HepG2 (cell line): ENCODE measurements at regions not wholly inside any gene's neighbourhood (a gene's known extent, or its start where the extent isn't known, plus 50 kb on each side); places are given as distances from the start of the nearest gene placed in this dataset.
A peak's percentile ranks its signal among the peaks of the same experiment; 100 is the strongest.

ENCODE experiments used
- FOXA1 ChIP-seq, 2 experiments: fragments of 450-650 bp in 1 of 2; sonication (generic) in 1 of 2; formaldehyde crosslinking in 1 of 2; IDR thresholded peaks; 2 replicates each; pipeline versions ENCODE4 v1.4.0 to v1.6.1; 2016 to 2020; ENCODE audit warnings: missing genetic modification reagents in 1 of 2
- GABPB1 ChIP-seq: IDR thresholded peaks from 2 replicates; pipeline ENCODE4 v1.6.1; 2016; ENCODE audit warnings: mild to moderate bottlenecking, missing genetic modification reagents, moderate library complexity, missing compliant biosample characterization
- MEIS1 ChIP-seq: sonication (generic); formaldehyde crosslinking; IDR thresholded peaks from 2 replicates; pipeline ENCODE4 v1.9.0; 2021; ENCODE audit warnings: mild to moderate bottlenecking, missing genetic modification reagents, moderate library complexity, borderline replicate concordance
- NFIC ChIP-seq: IDR thresholded peaks from 2 replicates; pipeline ENCODE4 v1.6.1; 2012; ENCODE audit warnings: mild to moderate bottlenecking, low read length, inconsistent platforms
- ONECUT2 ChIP-seq: sonication (generic); formaldehyde crosslinking; IDR thresholded peaks from 2 replicates; pipeline ENCODE4 v1.4.0; 2020; ENCODE audit warnings: missing genetic modification reagents
- SAP130 ChIP-seq: IDR thresholded peaks from 2 replicates; pipeline ENCODE4 v1.6.1; 2016; ENCODE audit warnings: low read depth
- ZNF10 ChIP-seq: sonication (generic); formaldehyde crosslinking; IDR thresholded peaks from 2 replicates; pipeline ENCODE4 v1.4.0; 2020; ENCODE audit warnings: mild to moderate bottlenecking, low read depth, missing genetic modification reagents, borderline replicate concordance
- ZNF264 ChIP-seq: sonication (generic); formaldehyde crosslinking; IDR thresholded peaks from 2 replicates; pipeline ENCODE4 v1.4.0; 2020; ENCODE audit warnings: missing genetic modification reagents
- ZNF674 ChIP-seq: sonication (generic); formaldehyde crosslinking; IDR thresholded peaks from 2 replicates; pipeline ENCODE4 v1.5.0; 2020; ENCODE audit warnings: low read depth, mild to moderate bottlenecking, missing genetic modification reagents
- ZZZ3 ChIP-seq: sonication (generic); formaldehyde crosslinking; IDR thresholded peaks from 2 replicates; pipeline ENCODE4 v1.4.0; 2020; ENCODE audit warnings: missing genetic modification reagents, mild to moderate bottlenecking, borderline replicate concordance
- TF ChIP-seq, protein P1 (sequence below): sonication (generic); formaldehyde crosslinking; IDR thresholded peaks from 2 replicates; pipeline ENCODE4 v1.5.0; 2020; ENCODE audit warnings: mild to moderate bottlenecking, missing genetic modification reagents
- TF ChIP-seq, protein P2 (sequence below): sonication (generic); formaldehyde crosslinking; IDR thresholded peaks from 2 replicates; pipeline ENCODE4 v1.8.0; 2022; ENCODE audit warnings: mild to moderate bottlenecking, missing genetic modification reagents
- TF ChIP-seq, protein P3 (sequence below): sonication (generic); formaldehyde crosslinking; IDR thresholded peaks from 2 replicates; pipeline ENCODE4 v1.4.0; 2020; ENCODE audit warnings: missing genetic modification reagents
- TF ChIP-seq, protein P4 (sequence below): sonication (generic); formaldehyde crosslinking; IDR thresholded peaks from 2 replicates; pipeline ENCODE4 v1.5.1; 2020; ENCODE audit warnings: missing genetic modification reagents, mild to moderate bottlenecking, borderline replicate concordance
- TF ChIP-seq, protein P5 (sequence below), 2 experiments: IDR thresholded peaks; 2 replicates each; pipeline ENCODE4 v1.6.1; 2011 to 2012; ENCODE audit warnings: low read length in 2 of 2, borderline replicate concordance in 1 of 2, low read depth in 1 of 2, mild to moderate bottlenecking in 1 of 2, moderate library complexity in 1 of 2
- TF ChIP-seq, protein P6 (sequence below): sonication (generic); formaldehyde crosslinking; conservative IDR thresholded peaks from 2 replicates; pipeline ENCODE4 v1.4.0; 2020; ENCODE audit warnings: missing genetic modification reagents

DNA sequence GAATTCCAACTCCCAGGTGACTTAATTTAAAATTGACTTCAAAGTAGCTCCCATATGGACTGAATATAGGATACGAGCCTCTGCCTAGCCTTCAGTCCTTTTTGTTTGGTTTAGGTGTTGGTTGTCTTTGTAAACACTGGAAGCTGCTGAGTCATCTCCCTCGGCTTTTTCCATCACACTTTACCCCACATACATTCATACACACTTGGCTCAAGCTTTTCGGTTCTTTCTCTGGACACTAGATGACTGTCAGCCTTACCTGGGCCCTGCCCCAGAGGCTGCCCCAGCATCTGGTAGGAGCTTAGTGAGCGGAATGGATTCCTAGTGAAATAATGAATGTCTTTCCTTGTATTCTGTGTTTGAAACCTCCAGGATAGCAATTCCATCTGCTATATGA lies 201.5 kb upstream of the IL12A start (continued):
- TF ChIP-seq, protein P1, sequence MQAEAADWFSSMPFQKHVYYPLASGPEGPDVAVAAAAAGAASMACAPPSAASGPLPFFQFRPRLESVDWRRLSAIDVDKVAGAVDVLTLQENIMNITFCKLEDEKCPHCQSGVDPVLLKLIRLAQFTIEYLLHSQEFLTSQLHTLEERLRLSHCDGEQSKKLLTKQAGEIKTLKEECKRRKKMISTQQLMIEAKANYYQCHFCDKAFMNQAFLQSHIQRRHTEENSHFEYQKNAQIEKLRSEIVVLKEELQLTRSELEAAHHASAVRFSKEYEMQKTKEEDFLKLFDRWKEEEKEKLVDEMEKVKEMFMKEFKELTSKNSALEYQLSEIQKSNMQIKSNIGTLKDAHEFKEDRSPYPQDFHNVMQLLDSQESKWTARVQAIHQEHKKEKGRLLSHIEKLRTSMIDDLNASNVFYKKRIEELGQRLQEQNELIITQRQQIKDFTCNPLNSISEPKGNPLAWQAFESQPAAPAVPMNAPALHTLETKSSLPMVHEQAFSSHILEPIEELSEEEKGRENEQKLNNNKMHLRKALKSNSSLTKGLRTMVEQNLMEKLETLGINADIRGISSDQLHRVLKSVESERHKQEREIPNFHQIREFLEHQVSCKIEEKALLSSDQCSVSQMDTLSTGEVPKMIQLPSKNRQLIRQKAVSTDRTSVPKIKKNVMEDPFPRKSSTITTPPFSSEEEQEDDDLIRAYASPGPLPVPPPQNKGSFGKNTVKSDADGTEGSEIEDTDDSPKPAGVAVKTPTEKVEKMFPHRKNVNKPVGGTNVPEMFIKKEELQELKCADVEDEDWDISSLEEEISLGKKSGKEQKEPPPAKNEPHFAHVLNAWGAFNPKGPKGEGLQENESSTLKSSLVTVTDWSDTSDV (CRISPR knock-in tag): no peak
- TF ChIP-seq SAP130 (CRISPR knock-in tag) (peak; percentile 54), ZNF10 (no peak), ZZZ3 (CRISPR knock-in tag) (no peak), GABPB1 (CRISPR knock-in tag) (no peak), ZNF264 (CRISPR knock-in tag) (0 out of 2 replicates have a peak, but pooled peaks have one; percentile 13), FOXA1 (IDR thresholded peaks at IDR 0.05) (no peak), FOXA1 (CRISPR knock-in tag; IDR thresholded peaks at IDR 0.05) (peak; percentile 89), MEIS1 (no peak), ZNF674 (CRISPR knock-in tag) (no peak), NFIC (peak; percentile 78; the same call in 1 of the 2 replicates), ONECUT2 (no peak)
- TF ChIP-seq, protein P2, sequence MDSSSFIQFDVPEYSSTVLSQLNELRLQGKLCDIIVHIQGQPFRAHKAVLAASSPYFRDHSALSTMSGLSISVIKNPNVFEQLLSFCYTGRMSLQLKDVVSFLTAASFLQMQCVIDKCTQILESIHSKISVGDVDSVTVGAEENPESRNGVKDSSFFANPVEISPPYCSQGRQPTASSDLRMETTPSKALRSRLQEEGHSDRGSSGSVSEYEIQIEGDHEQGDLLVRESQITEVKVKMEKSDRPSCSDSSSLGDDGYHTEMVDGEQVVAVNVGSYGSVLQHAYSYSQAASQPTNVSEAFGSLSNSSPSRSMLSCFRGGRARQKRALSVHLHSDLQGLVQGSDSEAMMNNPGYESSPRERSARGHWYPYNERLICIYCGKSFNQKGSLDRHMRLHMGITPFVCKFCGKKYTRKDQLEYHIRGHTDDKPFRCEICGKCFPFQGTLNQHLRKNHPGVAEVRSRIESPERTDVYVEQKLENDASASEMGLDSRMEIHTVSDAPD (CRISPR knock-in tag): no peak; the same call in 1 of the 2 replicates
- TF ChIP-seq, protein P3, sequence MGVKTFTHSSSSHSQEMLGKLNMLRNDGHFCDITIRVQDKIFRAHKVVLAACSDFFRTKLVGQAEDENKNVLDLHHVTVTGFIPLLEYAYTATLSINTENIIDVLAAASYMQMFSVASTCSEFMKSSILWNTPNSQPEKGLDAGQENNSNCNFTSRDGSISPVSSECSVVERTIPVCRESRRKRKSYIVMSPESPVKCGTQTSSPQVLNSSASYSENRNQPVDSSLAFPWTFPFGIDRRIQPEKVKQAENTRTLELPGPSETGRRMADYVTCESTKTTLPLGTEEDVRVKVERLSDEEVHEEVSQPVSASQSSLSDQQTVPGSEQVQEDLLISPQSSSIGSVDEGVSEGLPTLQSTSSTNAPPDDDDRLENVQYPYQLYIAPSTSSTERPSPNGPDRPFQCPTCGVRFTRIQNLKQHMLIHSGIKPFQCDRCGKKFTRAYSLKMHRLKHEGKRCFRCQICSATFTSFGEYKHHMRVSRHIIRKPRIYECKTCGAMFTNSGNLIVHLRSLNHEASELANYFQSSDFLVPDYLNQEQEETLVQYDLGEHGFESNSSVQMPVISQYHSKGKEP: no peak
- TF ChIP-seq, protein P4, sequence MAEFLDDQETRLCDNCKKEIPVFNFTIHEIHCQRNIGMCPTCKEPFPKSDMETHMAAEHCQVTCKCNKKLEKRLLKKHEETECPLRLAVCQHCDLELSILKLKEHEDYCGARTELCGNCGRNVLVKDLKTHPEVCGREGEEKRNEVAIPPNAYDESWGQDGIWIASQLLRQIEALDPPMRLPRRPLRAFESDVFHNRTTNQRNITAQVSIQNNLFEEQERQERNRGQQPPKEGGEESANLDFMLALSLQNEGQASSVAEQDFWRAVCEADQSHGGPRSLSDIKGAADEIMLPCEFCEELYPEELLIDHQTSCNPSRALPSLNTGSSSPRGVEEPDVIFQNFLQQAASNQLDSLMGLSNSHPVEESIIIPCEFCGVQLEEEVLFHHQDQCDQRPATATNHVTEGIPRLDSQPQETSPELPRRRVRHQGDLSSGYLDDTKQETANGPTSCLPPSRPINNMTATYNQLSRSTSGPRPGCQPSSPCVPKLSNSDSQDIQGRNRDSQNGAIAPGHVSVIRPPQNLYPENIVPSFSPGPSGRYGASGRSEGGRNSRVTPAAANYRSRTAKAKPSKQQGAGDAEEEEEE (CRISPR knock-in tag): no peak
- TF ChIP-seq, protein P5, sequence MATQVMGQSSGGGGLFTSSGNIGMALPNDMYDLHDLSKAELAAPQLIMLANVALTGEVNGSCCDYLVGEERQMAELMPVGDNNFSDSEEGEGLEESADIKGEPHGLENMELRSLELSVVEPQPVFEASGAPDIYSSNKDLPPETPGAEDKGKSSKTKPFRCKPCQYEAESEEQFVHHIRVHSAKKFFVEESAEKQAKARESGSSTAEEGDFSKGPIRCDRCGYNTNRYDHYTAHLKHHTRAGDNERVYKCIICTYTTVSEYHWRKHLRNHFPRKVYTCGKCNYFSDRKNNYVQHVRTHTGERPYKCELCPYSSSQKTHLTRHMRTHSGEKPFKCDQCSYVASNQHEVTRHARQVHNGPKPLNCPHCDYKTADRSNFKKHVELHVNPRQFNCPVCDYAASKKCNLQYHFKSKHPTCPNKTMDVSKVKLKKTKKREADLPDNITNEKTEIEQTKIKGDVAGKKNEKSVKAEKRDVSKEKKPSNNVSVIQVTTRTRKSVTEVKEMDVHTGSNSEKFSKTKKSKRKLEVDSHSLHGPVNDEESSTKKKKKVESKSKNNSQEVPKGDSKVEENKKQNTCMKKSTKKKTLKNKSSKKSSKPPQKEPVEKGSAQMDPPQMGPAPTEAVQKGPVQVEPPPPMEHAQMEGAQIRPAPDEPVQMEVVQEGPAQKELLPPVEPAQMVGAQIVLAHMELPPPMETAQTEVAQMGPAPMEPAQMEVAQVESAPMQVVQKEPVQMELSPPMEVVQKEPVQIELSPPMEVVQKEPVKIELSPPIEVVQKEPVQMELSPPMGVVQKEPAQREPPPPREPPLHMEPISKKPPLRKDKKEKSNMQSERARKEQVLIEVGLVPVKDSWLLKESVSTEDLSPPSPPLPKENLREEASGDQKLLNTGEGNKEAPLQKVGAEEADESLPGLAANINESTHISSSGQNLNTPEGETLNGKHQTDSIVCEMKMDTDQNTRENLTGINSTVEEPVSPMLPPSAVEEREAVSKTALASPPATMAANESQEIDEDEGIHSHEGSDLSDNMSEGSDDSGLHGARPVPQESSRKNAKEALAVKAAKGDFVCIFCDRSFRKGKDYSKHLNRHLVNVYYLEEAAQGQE (IDR thresholded peaks at IDR 0.05; ENCODE audit: borderline replicate concordance in 1 of 2, low read depth in 1 of 2, low read length in 2 of 2): 0 out of 4 replicates have a peak, but pooled peaks of 1 of the 2 experiments have one; percentile 15
- TF ChIP-seq, protein P6, sequence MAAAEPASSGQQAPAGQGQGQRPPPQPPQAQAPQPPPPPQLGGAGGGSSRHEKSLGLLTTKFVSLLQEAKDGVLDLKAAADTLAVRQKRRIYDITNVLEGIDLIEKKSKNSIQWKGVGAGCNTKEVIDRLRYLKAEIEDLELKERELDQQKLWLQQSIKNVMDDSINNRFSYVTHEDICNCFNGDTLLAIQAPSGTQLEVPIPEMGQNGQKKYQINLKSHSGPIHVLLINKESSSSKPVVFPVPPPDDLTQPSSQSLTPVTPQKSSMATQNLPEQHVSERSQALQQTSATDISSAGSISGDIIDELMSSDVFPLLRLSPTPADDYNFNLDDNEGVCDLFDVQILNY: no peak
